Gastrocnemius medialis (tissue), 4 donors: ENCODE measurements at regions not wholly inside any gene's neighbourhood (a gene's known extent, or its start where the extent isn't known, plus 50 kb on each side); places are given as distances from the start of the nearest gene placed in this dataset.

Experiments used
- POLR2A ChIP-seq, 2 donors: fragments of 450-650 bp; IDR thresholded peaks; one replicate each; pipeline ENCODE4 v1.6.1; 2017; ENCODE audit warnings: antibody characterized with exemption in 2 of 2, mild to moderate bottlenecking in 2 of 2, moderate library complexity in 2 of 2
- TF ChIP-seq, protein P1 (sequence below), 5 experiments: fragments of 450-650 bp in 3 of 5; fragments of 200-600 bp in 2 of 5; sonication (generic) in 2 of 5; IDR thresholded peaks in 4 of 5; conservative IDR thresholded peaks in 1 of 5; 1 replicate in 4 of 5; 2 replicates in 1 of 5; pipeline ENCODE4 v1.5.1; 2016 to 2019; ENCODE audit warnings: antibody characterized with exemption in 5 of 5, mild to moderate bottlenecking in 3 of 5, moderate library complexity in 3 of 5

DNA sequence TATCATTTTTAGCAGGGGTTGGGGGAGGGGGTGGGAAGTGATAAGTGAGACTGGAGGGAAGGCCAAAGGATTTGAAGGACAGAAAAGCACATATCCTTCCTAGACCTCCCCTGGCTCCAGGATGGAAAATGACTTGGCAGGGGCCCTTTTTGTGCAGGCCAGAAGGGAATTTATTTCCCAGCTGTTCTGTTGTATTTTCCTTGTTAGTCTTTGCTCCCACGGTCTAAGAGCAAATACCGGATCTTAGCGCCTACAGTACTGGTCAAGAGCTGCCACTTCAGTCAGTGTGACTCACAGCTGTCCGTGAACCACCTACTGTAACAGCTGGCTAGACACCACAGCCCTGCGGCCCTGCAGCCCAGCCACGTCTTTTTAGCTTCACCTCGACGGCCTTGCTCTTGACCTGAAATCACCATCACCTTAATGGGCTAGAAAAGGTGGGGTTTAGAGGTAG is 51.0 kb upstream of the ERRFI1 start:
- TF ChIP-seq, protein P1, sequence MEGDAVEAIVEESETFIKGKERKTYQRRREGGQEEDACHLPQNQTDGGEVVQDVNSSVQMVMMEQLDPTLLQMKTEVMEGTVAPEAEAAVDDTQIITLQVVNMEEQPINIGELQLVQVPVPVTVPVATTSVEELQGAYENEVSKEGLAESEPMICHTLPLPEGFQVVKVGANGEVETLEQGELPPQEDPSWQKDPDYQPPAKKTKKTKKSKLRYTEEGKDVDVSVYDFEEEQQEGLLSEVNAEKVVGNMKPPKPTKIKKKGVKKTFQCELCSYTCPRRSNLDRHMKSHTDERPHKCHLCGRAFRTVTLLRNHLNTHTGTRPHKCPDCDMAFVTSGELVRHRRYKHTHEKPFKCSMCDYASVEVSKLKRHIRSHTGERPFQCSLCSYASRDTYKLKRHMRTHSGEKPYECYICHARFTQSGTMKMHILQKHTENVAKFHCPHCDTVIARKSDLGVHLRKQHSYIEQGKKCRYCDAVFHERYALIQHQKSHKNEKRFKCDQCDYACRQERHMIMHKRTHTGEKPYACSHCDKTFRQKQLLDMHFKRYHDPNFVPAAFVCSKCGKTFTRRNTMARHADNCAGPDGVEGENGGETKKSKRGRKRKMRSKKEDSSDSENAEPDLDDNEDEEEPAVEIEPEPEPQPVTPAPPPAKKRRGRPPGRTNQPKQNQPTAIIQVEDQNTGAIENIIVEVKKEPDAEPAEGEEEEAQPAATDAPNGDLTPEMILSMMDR (IDR thresholded peaks at IDR 0.05 in 4 of 5, conservative IDR thresholded peaks at IDR 0.05 in 1 of 5) = peak in 2 of 5 experiments; percentile 9 to 16
- TF ChIP-seq POLR2A (IDR thresholded peaks at IDR 0.05) = no peak
